ENCODE measurements at regions not wholly inside any gene's neighbourhood (a gene's known extent, or its start where the extent isn't known, plus 50 kb on each side); places are given as distances from the start of the nearest gene placed in this dataset.

DNA sequence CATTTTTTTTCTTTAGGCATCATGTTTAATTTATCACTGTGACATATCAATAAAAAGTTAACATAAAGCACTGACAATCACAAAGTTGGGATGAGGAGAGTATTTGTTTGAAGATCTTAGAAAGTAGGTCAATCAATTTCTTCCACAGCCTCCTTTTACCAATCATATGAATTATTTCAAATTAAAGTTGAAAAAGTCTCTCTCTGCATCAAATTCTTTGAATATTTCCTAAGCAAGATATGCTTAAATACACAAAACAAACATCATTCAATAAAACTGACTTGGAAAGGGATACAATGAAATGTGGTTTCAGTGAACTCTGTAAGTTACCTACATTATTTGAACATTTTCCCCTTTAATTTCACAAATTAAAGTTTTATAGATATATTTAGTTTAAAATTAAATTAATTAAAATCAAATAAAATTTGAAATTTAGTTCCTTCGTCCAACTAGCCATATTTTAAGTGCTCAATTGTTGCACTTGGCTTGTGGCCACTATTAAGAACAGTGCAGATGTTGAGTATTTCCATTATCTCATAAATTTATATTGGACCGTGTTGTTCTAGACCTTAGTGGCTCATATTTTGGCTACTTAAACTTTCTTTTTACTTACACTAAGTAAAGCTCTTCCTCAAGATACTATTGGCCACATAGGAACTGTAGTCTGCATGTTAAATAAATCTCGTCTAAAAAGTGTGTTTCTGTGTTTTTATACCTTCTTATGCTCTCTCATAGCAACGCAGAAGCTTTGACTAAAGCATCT is 949.7 kb upstream of the NUDT12 start:
- Histone ChIP-seq H3K9me3 (ENCODE audit: control insufficient read depth in 1 of 2, insufficient read depth in 1 of 2, low read depth in 1 of 2, low read length in 2 of 2) (peaks cover 0 to 17% of the 10 kb centered on the region in 2 experiments; a peak in 2 of 4 replicates), H3K79me2 (ENCODE audit: insufficient read depth, low read length) (no peaks in the 10 kb centered on the region), H3K9ac (ENCODE audit: low read length) (peak overlapping the region; percentile 41), H4K20me1 (ENCODE audit: insufficient read depth) (no peaks in the 10 kb centered on the region), H3K27me3 (ENCODE audit: insufficient read depth, low read length) (no peaks in the 10 kb centered on the region), H2AFZ (ENCODE audit: low read depth, low read length, poor library complexity, severe bottlenecking) (peak overlapping the region; percentile 66), H3K4me2 (ENCODE audit: low read length) (peak overlapping the region; percentile 67), H3K4me3 (replicated peaks in 1 of 2; ENCODE audit: low read depth in 1 of 2, low read length in 2 of 2) (peak overlapping the region in 1 of 2 experiments; percentile 21; a peak in 2 of 4 replicates), H3K9me2 (ENCODE audit: insufficient read depth) (no peaks in the 10 kb centered on the region), H3K4me1 (ENCODE audit: control insufficient read depth in 1 of 2, insufficient read depth in 2 of 2, low read length in 2 of 2) (peaks cover 30 to 43% of the 10 kb centered on the region in 2 experiments), H3K36me3 (ENCODE audit: control insufficient read depth in 1 of 2, insufficient read depth in 2 of 2, low read length in 2 of 2) (peaks cover 0 to 17% of the 10 kb centered on the region in 2 experiments; a peak in 2 of 4 replicates), H3K27ac (ENCODE audit: low read depth, low read length) (peak overlapping the region; percentile 93)
- ChIA-PET CTCF (no interaction called here), POLR2A (interaction anchor here (1.6 kb wide), 1 partner anchor 17 kb away, joined by 4 read pairs; no protein-coding TSS in a partner anchor), RAD21 (ENCODE audit: low non-redundant PET in 1 of 2, low total read pairs in 2 of 2, uncharacterized antibody in 2 of 2, unreplicated experiment in 2 of 2) (no interaction called here)
- intact Hi-C loops (cut with micrococcal nuclease) = no loop called here
- ATAC-seq (peak; percentile 16), DNase-seq (ENCODE audit: low read depth, low spot score) (no peak)
- no TSS peak for BruUV-seq (replicated peaks)
- TF ChIP-seq SRF (IDR thresholded peaks at IDR 0.05; ENCODE audit: low read depth) (no peak), FOSL1 (IDR thresholded peaks at IDR 0.05; ENCODE audit: low read depth) (no peak), EGR1 (IDR thresholded peaks at IDR 0.05; ENCODE audit: low read depth) (no peak), TCF7L2 (IDR thresholded peaks at IDR 0.05; ENCODE audit: borderline replicate concordance, extremely low read depth, insufficient read depth, insufficient read length) (no peak), ZNF274 (IDR thresholded peaks at IDR 0.05; ENCODE audit: low read depth, low read length) (no peak), YY1 (IDR thresholded peaks at IDR 0.05; ENCODE audit: extremely low read depth, insufficient replicate concordance, low read depth, low read length) (no peak), ZFX (IDR thresholded peaks at IDR 0.05) (no peak), CEBPB (IDR thresholded peaks at IDR 0.05; ENCODE audit: low read depth) (no peak), EZH2 (IDR thresholded peaks at IDR 0.05) (no peak), JUND (IDR thresholded peaks at IDR 0.05) (no peak)
- TF ChIP-seq, protein P1, sequence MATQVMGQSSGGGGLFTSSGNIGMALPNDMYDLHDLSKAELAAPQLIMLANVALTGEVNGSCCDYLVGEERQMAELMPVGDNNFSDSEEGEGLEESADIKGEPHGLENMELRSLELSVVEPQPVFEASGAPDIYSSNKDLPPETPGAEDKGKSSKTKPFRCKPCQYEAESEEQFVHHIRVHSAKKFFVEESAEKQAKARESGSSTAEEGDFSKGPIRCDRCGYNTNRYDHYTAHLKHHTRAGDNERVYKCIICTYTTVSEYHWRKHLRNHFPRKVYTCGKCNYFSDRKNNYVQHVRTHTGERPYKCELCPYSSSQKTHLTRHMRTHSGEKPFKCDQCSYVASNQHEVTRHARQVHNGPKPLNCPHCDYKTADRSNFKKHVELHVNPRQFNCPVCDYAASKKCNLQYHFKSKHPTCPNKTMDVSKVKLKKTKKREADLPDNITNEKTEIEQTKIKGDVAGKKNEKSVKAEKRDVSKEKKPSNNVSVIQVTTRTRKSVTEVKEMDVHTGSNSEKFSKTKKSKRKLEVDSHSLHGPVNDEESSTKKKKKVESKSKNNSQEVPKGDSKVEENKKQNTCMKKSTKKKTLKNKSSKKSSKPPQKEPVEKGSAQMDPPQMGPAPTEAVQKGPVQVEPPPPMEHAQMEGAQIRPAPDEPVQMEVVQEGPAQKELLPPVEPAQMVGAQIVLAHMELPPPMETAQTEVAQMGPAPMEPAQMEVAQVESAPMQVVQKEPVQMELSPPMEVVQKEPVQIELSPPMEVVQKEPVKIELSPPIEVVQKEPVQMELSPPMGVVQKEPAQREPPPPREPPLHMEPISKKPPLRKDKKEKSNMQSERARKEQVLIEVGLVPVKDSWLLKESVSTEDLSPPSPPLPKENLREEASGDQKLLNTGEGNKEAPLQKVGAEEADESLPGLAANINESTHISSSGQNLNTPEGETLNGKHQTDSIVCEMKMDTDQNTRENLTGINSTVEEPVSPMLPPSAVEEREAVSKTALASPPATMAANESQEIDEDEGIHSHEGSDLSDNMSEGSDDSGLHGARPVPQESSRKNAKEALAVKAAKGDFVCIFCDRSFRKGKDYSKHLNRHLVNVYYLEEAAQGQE (IDR thresholded peaks at IDR 0.05; ENCODE audit: low read depth) = no peak
- TF ChIP-seq, protein P2, sequence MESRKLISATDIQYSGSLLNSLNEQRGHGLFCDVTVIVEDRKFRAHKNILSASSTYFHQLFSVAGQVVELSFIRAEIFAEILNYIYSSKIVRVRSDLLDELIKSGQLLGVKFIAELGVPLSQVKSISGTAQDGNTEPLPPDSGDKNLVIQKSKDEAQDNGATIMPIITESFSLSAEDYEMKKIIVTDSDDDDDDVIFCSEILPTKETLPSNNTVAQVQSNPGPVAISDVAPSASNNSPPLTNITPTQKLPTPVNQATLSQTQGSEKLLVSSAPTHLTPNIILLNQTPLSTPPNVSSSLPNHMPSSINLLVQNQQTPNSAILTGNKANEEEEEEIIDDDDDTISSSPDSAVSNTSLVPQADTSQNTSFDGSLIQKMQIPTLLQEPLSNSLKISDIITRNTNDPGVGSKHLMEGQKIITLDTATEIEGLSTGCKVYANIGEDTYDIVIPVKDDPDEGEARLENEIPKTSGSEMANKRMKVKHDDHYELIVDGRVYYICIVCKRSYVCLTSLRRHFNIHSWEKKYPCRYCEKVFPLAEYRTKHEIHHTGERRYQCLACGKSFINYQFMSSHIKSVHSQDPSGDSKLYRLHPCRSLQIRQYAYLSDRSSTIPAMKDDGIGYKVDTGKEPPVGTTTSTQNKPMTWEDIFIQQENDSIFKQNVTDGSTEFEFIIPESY (IDR thresholded peaks at IDR 0.05; ENCODE audit: extremely low read depth, insufficient replicate concordance, low read length) = no peak
- TF ChIP-seq, protein P3, sequence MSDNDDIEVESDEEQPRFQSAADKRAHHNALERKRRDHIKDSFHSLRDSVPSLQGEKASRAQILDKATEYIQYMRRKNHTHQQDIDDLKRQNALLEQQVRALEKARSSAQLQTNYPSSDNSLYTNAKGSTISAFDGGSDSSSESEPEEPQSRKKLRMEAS (IDR thresholded peaks at IDR 0.05) = no peak

All from HCT116 (cell line).